ES-I3 (cell line): ENCODE measurements at regions not wholly inside any gene's neighbourhood (a gene's known extent, or its start where the extent isn't known, plus 50 kb on each side); places are given as distances from the start of the nearest gene placed in this dataset.

ENCODE experiments used
- H3K36me3 ChIP-seq: 2 replicates; pipeline ENCODE4 v1.6.1; 2013; ENCODE audit warnings: mild to moderate bottlenecking, low read length, control low read depth, moderate library complexity; ENCODE audit not compliant: insufficient read depth
- H3K4me1 ChIP-seq: 2 replicates; pipeline ENCODE4 v1.6.1; 2013; ENCODE audit warnings: mild to moderate bottlenecking, control low read depth, low read length; ENCODE audit not compliant: insufficient read depth
- H3K9ac ChIP-seq: 2 replicates; pipeline ENCODE4 v1.6.1; 2013; ENCODE audit warnings: low read depth, mild to moderate bottlenecking, low read length, moderate library complexity
- H3K9me3 ChIP-seq: 2 replicates; pipeline ENCODE4 v1.6.1; 2013; ENCODE audit warnings: mild to moderate bottlenecking, low read length, moderate library complexity; ENCODE audit not compliant: control insufficient read depth, insufficient read depth

GRCh38 chr12:116492703-116493324 lies 66.4 kb upstream of the MAP1LC3B2 start:
- H3K9ac ChIP-seq, result no peak overlapping the region
- H3K9me3 ChIP-seq, result no peaks in the 10 kb centered on the region
- no peaks in the 10 kb centered on the region for H3K36me3 ChIP-seq
- peaks cover 4% of the 10 kb centered on the region; the same call in 1 of the 2 replicates for H3K4me1 ChIP-seq

GRCh38 chr12:116495260-116495659 lies 63.9 kb upstream of the MAP1LC3B2 start:
- Histone ChIP-seq H3K9me3 (no peaks in the 10 kb centered on the region), H3K9ac (no peak overlapping the region), H3K36me3 (no peaks in the 10 kb centered on the region), H3K4me1 (peaks cover 4% of the 10 kb centered on the region; the same call in 1 of the 2 replicates)

GRCh38 chr12:116497051-116497591 lies 62.1 kb upstream of the MAP1LC3B2 start:
- no peaks in the 10 kb centered on the region for H3K9me3 ChIP-seq
- peaks cover 6% of the 10 kb centered on the region; the same call in 1 of the 2 replicates for H3K4me1 ChIP-seq
- no peaks in the 10 kb centered on the region for H3K36me3 ChIP-seq
- H3K9ac ChIP-seq, result no peak overlapping the region

- H3K4me1 ChIP-seq, result peaks cover 6% of the 10 kb centered on the region; the same call in 1 of the 2 replicates
- no peaks in the 10 kb centered on the region for H3K9me3 ChIP-seq
Measured at GRCh38 chr12:116498471-116498870, 60.7 kb upstream of the MAP1LC3B2 start.

GRCh38 chr12:116502141-116502725 lies 56.9 kb upstream of the MAP1LC3B2 start:
- Histone ChIP-seq H3K36me3 (no peaks in the 10 kb centered on the region), H3K9ac (no peak overlapping the region), H3K9me3 (no peaks in the 10 kb centered on the region), H3K4me1 (peaks cover 6% of the 10 kb centered on the region; the same call in 1 of the 2 replicates)

More at GRCh38 chr12:116498471-116498870, 60.7 kb upstream of the MAP1LC3B2 start:
- no peaks in the 10 kb centered on the region for H3K36me3 ChIP-seq
- no peak overlapping the region for H3K9ac ChIP-seq

GRCh38 chr12:116502989-116503496 lies 56.1 kb upstream of the MAP1LC3B2 start:
- Histone ChIP-seq H3K9me3 (no peaks in the 10 kb centered on the region), H3K36me3 (no peaks in the 10 kb centered on the region), H3K9ac (no peak overlapping the region), H3K4me1 (peaks cover 6% of the 10 kb centered on the region; the same call in 1 of the 2 replicates)

GRCh38 chr12:116504438-116504837 lies 54.7 kb upstream of the MAP1LC3B2 start:
- Histone ChIP-seq H3K9me3 (no peaks in the 10 kb centered on the region), H3K4me1 (peaks cover 6% of the 10 kb centered on the region; the same call in 1 of the 2 replicates)

GRCh38 chr12:116506697-116507064 lies 52.5 kb upstream of the MAP1LC3B2 start:
- H3K36me3 ChIP-seq, result no peaks in the 10 kb centered on the region
- H3K4me1 ChIP-seq, result peaks cover 6% of the 10 kb centered on the region; the same call in 1 of the 2 replicates
- H3K9me3 ChIP-seq, result no peaks in the 10 kb centered on the region
- H3K9ac ChIP-seq, result no peak overlapping the region

More at GRCh38 chr12:116504438-116504837, 54.7 kb upstream of the MAP1LC3B2 start:
- Histone ChIP-seq H3K9ac (no peak overlapping the region), H3K36me3 (no peaks in the 10 kb centered on the region)

GRCh38 chr12:116508145-116509121 lies 50.7 kb upstream of the MAP1LC3B2 start:
- peak overlapping the region; percentile 66 for H3K9ac ChIP-seq
- H3K36me3 ChIP-seq, result no peaks in the 10 kb centered on the region
- H3K9me3 ChIP-seq, result no peaks in the 10 kb centered on the region
- no peaks in the 10 kb centered on the region; the same call in 1 of the 2 replicates for H3K4me1 ChIP-seq
